COLO668 (cell line): ENCODE measurements at regions not wholly inside any gene's neighbourhood (a gene's known extent, or its start where the extent isn't known, plus 50 kb on each side); places are given as distances from the start of the nearest gene placed in this dataset.

Experiments
- DNase-seq: peaks from one replicate; lab custom pipeline; 2025; ENCODE audit not compliant: unreplicated experiment; lab: John Stamatoyannopoulos, UW

DNA sequence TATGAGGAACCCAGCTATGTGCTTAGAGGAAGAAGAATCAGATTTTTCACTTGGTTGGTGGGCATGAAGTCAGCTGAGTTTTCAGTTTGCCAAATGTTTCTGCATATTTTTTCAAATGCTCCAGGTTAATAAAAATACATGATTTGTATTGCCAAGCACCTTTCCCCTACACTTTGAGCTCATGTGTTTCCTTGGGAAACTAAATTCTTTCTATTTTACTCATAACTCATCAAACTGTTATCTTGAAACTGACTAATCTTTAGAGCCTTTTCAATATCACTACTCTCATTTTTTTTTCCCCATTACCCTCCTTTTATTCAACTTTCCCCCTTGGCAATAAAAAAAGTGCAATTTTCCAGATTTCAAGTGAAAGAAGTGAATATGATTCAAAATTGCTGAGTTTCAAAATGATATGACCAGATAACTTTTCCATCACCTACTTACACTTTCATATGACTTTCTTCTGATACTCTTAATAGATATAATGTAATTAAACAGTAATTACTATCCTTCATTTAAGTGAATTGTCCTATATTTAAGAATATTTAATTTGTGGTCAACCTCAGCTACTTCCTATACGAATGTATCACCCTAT lies 91.9 kb upstream of the SOX6 start:
- DNase-seq = no peak

DNA sequence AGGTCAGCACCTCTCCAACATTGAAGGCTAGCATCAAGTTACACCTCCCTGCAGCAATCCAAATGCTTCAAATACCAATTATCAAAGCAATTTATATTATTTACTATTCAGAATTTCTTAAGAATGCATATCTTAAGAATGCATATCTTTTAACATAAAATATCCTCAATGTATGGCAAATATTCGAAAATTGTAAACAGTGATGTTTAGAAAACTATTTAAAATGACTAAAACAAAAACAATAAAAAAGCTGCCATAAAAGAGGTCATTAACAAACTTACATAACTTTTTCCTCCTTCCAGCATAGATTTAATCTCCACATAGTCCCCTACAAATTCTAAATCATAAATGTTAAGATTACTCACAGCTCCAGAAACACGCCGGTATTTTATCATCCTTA lies 85.1 kb upstream of the SOX6 start:
- no peak for DNase-seq

DNA sequence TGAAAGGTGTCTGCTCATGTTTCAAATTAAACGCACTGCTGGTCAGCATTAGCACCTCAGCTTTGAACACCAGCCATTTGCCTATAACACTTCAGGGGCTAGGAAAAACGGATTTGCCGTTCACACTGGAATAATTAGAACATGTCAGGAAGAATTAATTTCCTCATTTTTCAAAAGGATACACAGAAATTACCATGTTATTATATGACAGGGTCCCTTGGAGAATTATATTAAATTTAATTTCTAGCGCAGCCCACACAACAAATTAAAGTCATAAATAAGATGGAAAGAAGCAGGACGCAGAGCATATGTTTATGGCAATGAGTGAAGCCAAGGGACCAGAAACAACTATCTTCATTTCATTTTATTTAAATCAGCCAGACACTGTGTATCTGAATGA lies 83.8 kb upstream of the SOX6 start:
- DNase-seq = peak; percentile 15

DNA sequence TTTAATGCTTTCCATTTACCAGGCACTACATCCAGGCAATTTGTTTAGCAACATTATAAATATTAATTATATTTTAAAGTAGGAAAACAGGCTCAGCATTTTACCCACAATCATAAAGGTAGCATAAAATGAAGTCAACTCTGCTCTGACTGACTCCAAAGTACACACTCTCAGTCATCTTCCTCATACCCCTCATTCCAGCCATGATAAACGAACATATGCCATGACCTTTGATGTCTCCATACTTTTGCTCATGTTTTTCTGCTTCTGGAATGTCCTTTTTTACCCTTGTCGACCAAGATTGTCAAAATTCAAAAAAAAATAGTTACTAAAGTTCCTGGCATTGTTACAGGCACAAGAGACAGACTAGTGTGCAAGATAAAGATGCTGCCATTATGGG lies 77.7 kb upstream of the SOX6 start:
- no peak for DNase-seq

DNA sequence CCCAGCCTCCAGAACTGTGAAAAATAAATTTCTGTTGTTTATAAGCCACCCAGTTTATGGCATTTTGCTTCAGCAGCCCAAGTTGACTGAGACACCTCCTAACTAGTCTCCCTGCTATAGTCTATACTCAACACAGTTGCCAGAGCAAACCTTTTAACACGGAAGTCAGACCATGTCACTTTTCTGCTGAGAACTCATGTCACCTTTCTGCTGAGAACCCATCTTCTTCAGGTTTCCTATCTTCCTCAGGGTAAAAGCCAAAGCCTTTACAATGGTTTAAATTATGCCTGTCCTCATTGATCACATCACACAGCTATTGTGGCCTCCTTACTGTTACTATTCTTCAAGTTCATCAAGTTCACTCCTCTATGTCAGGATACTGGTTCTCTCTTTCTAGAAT lies 74.3 kb upstream of the SOX6 start:
- no peak for DNase-seq

DNA sequence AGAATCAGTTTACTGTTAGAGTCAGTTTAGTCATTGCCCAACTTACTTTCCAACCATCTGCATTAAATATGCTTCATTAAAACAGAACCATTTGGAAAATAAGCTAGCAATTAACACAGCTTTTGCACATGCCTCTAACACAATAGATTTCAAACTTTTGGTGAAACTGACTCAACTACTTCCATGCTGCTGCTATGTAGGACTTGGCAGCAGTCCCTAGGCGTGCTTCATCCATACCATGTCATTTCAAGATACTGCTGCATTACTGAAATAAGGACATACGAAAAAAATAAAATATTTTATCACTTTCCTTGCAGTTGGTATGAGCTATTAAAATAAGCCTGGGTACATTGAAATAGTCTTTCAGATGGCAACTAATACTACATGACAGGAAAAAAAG lies 65.5 kb upstream of the SOX6 start:
- DNase-seq = no peak

DNA sequence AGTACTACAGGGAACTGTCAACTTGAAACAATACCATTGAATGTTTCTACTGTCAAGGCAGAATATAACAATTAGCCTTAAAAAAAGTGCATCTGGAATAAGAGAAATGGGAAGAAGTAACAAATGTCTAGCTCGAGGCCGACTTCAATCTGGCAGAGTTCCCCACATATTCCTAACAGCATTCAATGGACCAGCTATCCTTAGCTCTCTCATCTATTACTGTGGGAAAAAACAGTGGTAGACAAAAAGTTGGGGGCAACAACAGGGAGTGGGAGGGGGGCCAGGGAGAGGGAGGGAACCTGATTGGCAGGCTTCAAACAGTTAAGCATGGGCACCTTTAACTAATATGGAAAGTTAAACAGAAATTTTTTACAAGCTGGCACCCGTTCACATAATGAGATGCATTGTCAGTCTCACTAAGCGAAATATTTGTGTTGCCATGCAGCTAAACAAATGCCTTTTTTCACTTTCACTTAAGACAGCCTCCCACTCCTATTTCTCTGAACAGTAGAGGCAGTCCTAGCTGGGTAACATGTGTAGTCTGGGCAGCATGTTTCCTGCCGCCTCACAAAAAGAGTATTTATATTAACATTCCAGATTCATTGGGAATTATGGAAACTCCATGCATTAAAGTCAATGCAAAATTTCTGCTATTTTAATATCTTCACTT lies 62.2 kb upstream of the SOX6 start:
- DNase-seq = no peak

DNA sequence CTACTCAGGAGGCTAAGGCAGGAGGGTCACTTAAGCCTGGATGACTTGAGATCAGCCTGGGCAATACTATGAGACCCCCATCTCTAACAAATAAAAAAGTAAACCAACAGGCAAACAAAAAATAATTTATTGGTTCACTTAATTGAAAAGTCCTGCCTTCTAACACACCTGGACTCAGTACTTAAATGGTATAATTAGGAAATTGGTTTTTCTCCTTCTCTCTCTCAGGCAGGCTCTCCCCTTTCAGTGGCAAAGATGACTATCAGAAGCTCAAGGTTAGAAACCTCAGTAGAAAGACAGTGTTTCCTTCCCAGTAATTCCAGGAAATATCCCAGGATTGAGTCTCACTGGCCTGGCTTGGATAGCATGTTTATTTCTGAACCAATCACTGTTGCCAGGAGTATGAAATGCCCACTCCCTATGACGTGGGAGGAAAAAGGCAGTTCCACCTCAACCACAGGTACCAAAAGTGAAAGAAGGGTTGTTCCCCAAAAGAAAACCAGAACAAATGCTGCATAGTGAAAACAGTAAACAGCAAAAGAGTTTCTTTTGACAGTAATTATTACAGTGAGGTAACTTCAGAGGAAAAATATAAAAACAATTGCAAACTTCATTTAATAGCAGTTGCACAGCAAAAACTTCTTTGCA lies 56.3 kb upstream of the SOX6 start:
- DNase-seq = no peak

DNA sequence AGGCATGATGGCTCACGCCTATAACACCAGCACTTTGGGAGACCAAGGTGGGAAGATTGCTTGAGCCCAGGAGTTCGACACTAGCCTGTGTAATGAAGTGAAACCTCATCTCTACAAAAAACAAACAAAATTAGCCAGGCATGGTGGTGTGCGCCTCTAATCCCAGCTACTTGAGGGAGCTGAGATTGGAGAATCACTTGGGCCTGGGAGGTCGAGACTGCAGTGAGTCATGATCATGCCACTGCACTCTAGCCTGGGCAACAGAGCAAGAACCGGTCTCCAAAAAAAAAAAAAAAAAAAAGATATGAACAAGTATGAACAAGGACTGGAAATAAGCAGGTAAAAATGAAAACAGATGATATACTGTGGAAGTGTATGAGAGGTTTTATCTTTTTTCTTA lies 54.1 kb upstream of the SOX6 start:
- DNase-seq = no peak

DNA sequence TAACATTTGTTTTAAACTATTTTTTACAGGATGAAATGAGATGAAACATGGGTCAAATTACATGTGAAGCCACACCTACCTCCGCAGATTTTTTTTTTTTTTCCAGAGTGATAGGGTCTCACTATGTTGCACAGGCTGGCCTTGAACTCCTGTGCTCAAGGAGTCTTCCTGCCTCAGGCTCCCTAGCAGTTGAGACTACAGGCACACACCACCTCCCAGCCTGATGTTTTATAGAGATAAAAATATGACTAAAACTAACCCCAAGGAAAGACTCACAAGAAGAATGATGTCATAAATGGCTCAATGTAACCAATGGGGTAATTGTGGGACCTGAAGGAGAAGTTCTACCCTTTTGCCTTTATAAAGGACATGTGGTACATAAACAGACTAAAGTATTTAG lies 52.3 kb upstream of the SOX6 start:
- DNase-seq = no peak

DNA sequence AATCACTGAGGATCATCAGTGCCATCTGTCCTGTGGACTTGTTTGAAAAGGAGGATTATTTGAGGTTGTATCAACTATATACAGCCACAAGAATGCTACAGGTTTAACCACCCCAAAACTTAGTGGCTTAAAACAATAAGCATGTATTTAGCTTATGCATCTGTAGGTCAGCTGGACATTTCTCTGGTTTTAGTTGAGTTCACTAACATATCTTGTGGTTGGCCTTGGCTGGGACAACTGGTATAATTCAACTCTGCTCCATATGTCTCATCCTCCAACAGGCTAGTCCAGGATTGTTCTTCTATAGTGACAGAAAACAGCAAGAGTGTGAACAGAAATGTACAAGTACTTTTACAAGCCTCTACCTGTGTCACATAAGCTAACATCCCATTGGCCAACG lies 49.9 kb upstream of the SOX6 start:
- DNase-seq = no peak
